Loucy (cell line): ENCODE measurements at regions not wholly inside any gene's neighbourhood (a gene's known extent, or its start where the extent isn't known, plus 50 kb on each side); places are given as distances from the start of the nearest gene placed in this dataset.

Experiments
- EZH2phosphoT487 ChIP-seq: fragments of 200-600 bp; IDR thresholded peaks from 2 replicates; pipeline ENCODE4 v1.6.1; 2018; ENCODE audit warnings: antibody characterized with exemption, mild to moderate bottlenecking, moderate library complexity, borderline replicate concordance
- TF ChIP-seq, protein P1 (sequence below): fragments of 200-600 bp; sonication (generic); conservative IDR thresholded peaks from 2 replicates; pipeline ENCODE4 v1.5.1; 2014; ENCODE audit warnings: mild to moderate bottlenecking, antibody characterized with exemption, low read length

DNA sequence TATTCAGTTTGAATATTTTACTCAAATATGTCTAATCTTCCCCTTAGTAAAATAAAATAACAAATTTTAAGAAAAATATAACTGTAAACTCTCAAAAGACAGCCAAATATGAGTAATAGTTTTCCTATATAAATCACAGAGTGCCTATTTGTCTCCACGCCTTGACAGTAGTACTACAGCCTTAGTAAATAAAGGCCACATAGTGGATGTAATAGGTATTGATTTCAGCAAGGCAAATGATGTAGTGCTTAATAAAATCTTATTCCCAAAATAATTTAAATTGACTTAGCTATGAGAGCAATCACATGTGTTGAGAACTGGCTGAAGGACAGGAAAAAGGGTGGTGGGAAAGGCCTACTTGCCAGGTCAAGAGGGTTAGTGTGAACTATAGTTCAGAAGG, 747.2 kb downstream of the OLFM4 start:
- TF ChIP-seq, protein P1, sequence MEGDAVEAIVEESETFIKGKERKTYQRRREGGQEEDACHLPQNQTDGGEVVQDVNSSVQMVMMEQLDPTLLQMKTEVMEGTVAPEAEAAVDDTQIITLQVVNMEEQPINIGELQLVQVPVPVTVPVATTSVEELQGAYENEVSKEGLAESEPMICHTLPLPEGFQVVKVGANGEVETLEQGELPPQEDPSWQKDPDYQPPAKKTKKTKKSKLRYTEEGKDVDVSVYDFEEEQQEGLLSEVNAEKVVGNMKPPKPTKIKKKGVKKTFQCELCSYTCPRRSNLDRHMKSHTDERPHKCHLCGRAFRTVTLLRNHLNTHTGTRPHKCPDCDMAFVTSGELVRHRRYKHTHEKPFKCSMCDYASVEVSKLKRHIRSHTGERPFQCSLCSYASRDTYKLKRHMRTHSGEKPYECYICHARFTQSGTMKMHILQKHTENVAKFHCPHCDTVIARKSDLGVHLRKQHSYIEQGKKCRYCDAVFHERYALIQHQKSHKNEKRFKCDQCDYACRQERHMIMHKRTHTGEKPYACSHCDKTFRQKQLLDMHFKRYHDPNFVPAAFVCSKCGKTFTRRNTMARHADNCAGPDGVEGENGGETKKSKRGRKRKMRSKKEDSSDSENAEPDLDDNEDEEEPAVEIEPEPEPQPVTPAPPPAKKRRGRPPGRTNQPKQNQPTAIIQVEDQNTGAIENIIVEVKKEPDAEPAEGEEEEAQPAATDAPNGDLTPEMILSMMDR = no peak
- TF ChIP-seq EZH2phosphoT487 = no peak
